WTC11 (cell line): ENCODE measurements at regions not wholly inside any gene's neighbourhood (a gene's known extent, or its start where the extent isn't known, plus 50 kb on each side); places are given as distances from the start of the nearest gene placed in this dataset.

ENCODE experiments used
- CTCF ChIP-seq: fragments of 200-600 bp; IDR thresholded peaks from 2 replicates; pipeline ENCODE4 v1.8.0; 2022; ENCODE audit warnings: antibody characterized with exemption
- E2F5 ChIP-seq: sonication (generic); formaldehyde crosslinking; IDR thresholded peaks from 2 replicates; pipeline ENCODE4 v1.8.1; 2022; ENCODE audit warnings: mild to moderate bottlenecking, moderate library complexity, missing genetic modification reagents
- MAX ChIP-seq: sonication (generic); formaldehyde crosslinking; IDR thresholded peaks from 2 replicates; pipeline ENCODE4 v1.8.0; 2022; ENCODE audit warnings: mild to moderate bottlenecking, missing genetic modification reagents
- PREB ChIP-seq: sonication (generic); formaldehyde crosslinking; IDR thresholded peaks from 2 replicates; pipeline ENCODE4 v1.8.1; 2022; ENCODE audit warnings: mild to moderate bottlenecking, missing genetic modification reagents, moderate library complexity, borderline replicate concordance
- ZNF138 ChIP-seq: sonication (generic); formaldehyde crosslinking; conservative IDR thresholded peaks from 2 replicates; pipeline ENCODE4 v1.8.1; 2022; ENCODE audit warnings: mild to moderate bottlenecking, moderate library complexity, missing genetic modification reagents

GRCh38 chr22:22810018-22810427 is 77.6 kb upstream of the IGLL5 start:
- TF ChIP-seq E2F5 (no peak), CTCF (peak; percentile 66; the same call in 1 of the 2 replicates), MAX (no peak), PREB (CRISPR knock-in tag) (no peak), ZNF138 (no peak)
